HCT116 (cell line): ENCODE measurements at regions not wholly inside any gene's neighbourhood (a gene's known extent, or its start where the extent isn't known, plus 50 kb on each side); places are given as distances from the start of the nearest gene placed in this dataset.

ENCODE experiments used
- ATAC-seq: fragments of 200-7000 bp; cut with Tn5 transposase; 2 replicates; pipeline ENCODE4 v1.9.1; 2020; ENCODE audit warnings: mild to moderate bottlenecking, moderate library complexity
- BruUV-seq: library from RNA; stranded (reverse); fragments of 400-500 nt; replicated peaks from 2 replicates; lab custom pipeline; 2021; lab: Mats Ljungman, UMichigan
- CTCF ChIA-PET: fragments of 300-600 bp; sonication (Branson Sonifier 250); formaldehyde crosslinking; loops from one replicate; lab custom pipeline; 2021; ENCODE audit warnings: antibody characterized with exemption; lab: Charles Lee
- POLR2A ChIA-PET: fragments of 300-600, 350-600 bp; sonication (Branson Sonifier 250); formaldehyde crosslinking; loops from one replicate; lab custom pipeline; 2021; ENCODE audit warnings: antibody characterized with exemption; lab: Charles Lee
- RAD21 ChIA-PET, 2 experiments: fragments of 300-600 bp; sonication (Branson Sonifier 250); formaldehyde crosslinking; loops; one replicate each; lab custom pipeline; 2023; ENCODE audit warnings: low total read pairs in 2 of 2; ENCODE audit not compliant: uncharacterized antibody in 2 of 2, unreplicated experiment in 2 of 2, low non-redundant PET in 1 of 2; lab: Charles Lee
- DNase-seq: peaks from one replicate; pipeline ENCODE4 v3.0.0-alpha.2; 2010; ENCODE audit warnings: low read depth, low spot score
- H2AFZ ChIP-seq: fragments of 200-600 bp; shearing (Covaris generic), sonication (generic); 2 replicates; pipeline ENCODE4 v1.6.1; 2017; ENCODE audit warnings: low read depth, mixed run types, mixed read lengths, antibody characterized with exemption, low read length; ENCODE audit not compliant: poor library complexity, severe bottlenecking
- H3K27ac ChIP-seq: 2 replicates; pipeline ENCODE4 v1.5.1; 2012; ENCODE audit warnings: low read depth, low read length
- H3K27me3 ChIP-seq: fragments of 200-600 bp; sonication (generic); 2 replicates; pipeline ENCODE4 v1.6.1; 2016; ENCODE audit warnings: mixed run types, low read length, mixed read lengths; ENCODE audit not compliant: insufficient read depth
- H3K36me3 ChIP-seq, 2 experiments: fragments of 200-500 bp in 1 of 2; fragments of 200-600 bp in 1 of 2; sonication (Bioruptor generic) in 1 of 2; sonication (generic) in 1 of 2; 2 replicates each; pipeline versions ENCODE4 v1.5.1 to v1.6.1; 2014 to 2016; ENCODE audit warnings: low read length in 2 of 2, inconsistent platforms in 1 of 2, mixed read lengths in 1 of 2, mixed run types in 1 of 2; ENCODE audit not compliant: insufficient read depth in 2 of 2, control insufficient read depth in 1 of 2
- H3K4me1 ChIP-seq, 2 experiments: fragments of 200-600 bp in 1 of 2; sonication (generic) in 1 of 2; 2 replicates each; pipeline versions ENCODE4 v1.5.1 to v1.6.1; 2012 to 2017; ENCODE audit warnings: low read length in 2 of 2, inconsistent platforms in 1 of 2, mild to moderate bottlenecking in 1 of 2, mixed read lengths in 1 of 2, mixed run types in 1 of 2, moderate library complexity in 1 of 2; ENCODE audit not compliant: insufficient read depth in 2 of 2, control insufficient read depth in 1 of 2
- H3K4me2 ChIP-seq: fragments of 200-600 bp; sonication (generic); 2 replicates; pipeline ENCODE4 v1.6.1; 2017; ENCODE audit warnings: mixed run types, low read length, mixed read lengths
- H3K4me3 ChIP-seq, 2 experiments: fragments of 200-600 bp in 1 of 2; sonication (generic) in 1 of 2; replicated peaks in 1 of 2; 2 replicates each; pipeline ENCODE4 v1.5.1; 2011 to 2016; ENCODE audit warnings: low read length in 2 of 2, control low read depth in 1 of 2, low read depth in 1 of 2, mild to moderate bottlenecking in 1 of 2, mixed read lengths in 1 of 2, mixed run types in 1 of 2
- H3K79me2 ChIP-seq: fragments of 200-600 bp; sonication (generic); 2 replicates; pipeline ENCODE4 v1.6.1; 2017; ENCODE audit warnings: mild to moderate bottlenecking, mixed run types, low read length, moderate library complexity, mixed read lengths; ENCODE audit not compliant: insufficient read depth
- H3K9ac ChIP-seq: fragments of 200-600 bp; sonication (generic); 2 replicates; pipeline ENCODE4 v1.6.1; 2016; ENCODE audit warnings: low read length, mixed read lengths
- H3K9me2 ChIP-seq: fragments of 200-600 bp; sonication (generic), shearing (Covaris generic); 2 replicates; pipeline ENCODE4 v1.6.1; 2017; ENCODE audit warnings: mixed run types, mild to moderate bottlenecking, moderate library complexity; ENCODE audit not compliant: insufficient read depth
- H3K9me3 ChIP-seq, 2 experiments: fragments of 200-500 bp in 1 of 2; fragments of 200-600 bp in 1 of 2; sonication (Bioruptor generic) in 1 of 2; sonication (generic) in 1 of 2; 2 replicates each; pipeline ENCODE4 v1.6.1; 2014 to 2017; ENCODE audit warnings: low read length in 2 of 2, mixed read lengths in 2 of 2, inconsistent platforms in 1 of 2, low read depth in 1 of 2, mild to moderate bottlenecking in 1 of 2, mixed run types in 1 of 2, moderate library complexity in 1 of 2; ENCODE audit not compliant: control insufficient read depth in 1 of 2, insufficient read depth in 1 of 2
- H4K20me1 ChIP-seq: fragments of 200-600 bp; sonication (generic), shearing (Covaris generic); 2 replicates; pipeline ENCODE4 v1.6.1; 2017; ENCODE audit warnings: mixed run types, mild to moderate bottlenecking, moderate library complexity; ENCODE audit not compliant: insufficient read depth
- CEBPB ChIP-seq: IDR thresholded peaks from 2 replicates; pipeline ENCODE4 v1.6.1; 2012; ENCODE audit warnings: low read depth
- EGR1 ChIP-seq: IDR thresholded peaks from 2 replicates; pipeline ENCODE4 v1.6.1; 2012; ENCODE audit warnings: low read depth
- ELF1 ChIP-seq: IDR thresholded peaks from 2 replicates; pipeline ENCODE4 v1.6.1; 2012; ENCODE audit warnings: low read depth, borderline replicate concordance
- FOSL1 ChIP-seq: IDR thresholded peaks from 2 replicates; pipeline ENCODE4 v1.6.1; 2012; ENCODE audit warnings: low read depth
- JUND ChIP-seq: IDR thresholded peaks from 2 replicates; pipeline ENCODE4 v1.6.1; 2012
- POLR2A ChIP-seq: IDR thresholded peaks from 2 replicates; pipeline ENCODE4 v1.7.0; 2011; ENCODE audit warnings: borderline replicate concordance; ENCODE audit not compliant: insufficient read depth, insufficient read length; ENCODE audit errors: extremely low read depth
- POLR2AphosphoS5 ChIP-seq: IDR thresholded peaks from 2 replicates; pipeline ENCODE4 v1.6.1; 2011; ENCODE audit warnings: mild to moderate bottlenecking, low read depth, low read length, moderate library complexity
- RAD21 ChIP-seq: IDR thresholded peaks from 2 replicates; pipeline ENCODE4 v1.6.1; 2012; ENCODE audit warnings: low read depth, mild to moderate bottlenecking
- SIN3A ChIP-seq: IDR thresholded peaks from 2 replicates; pipeline ENCODE4 v1.6.1; 2012; ENCODE audit warnings: low read depth
- SRF ChIP-seq: IDR thresholded peaks from 2 replicates; pipeline ENCODE4 v1.6.1; 2012; ENCODE audit warnings: low read depth
- TCF7L2 ChIP-seq: IDR thresholded peaks from 2 replicates; pipeline ENCODE4 v1.7.0; 2011; ENCODE audit warnings: borderline replicate concordance, inconsistent platforms; ENCODE audit not compliant: insufficient read depth, insufficient read length; ENCODE audit errors: extremely low read depth
- YY1 ChIP-seq: IDR thresholded peaks from 2 replicates; pipeline ENCODE4 v1.6.1; 2011; ENCODE audit warnings: low read length, low read depth, moderate library complexity, mild to moderate bottlenecking; ENCODE audit not compliant: insufficient replicate concordance; ENCODE audit errors: extremely low read depth
- ZBTB33 ChIP-seq: IDR thresholded peaks from 2 replicates; pipeline ENCODE4 v1.6.1; 2011; ENCODE audit warnings: mild to moderate bottlenecking, low read length, moderate library complexity; ENCODE audit not compliant: insufficient replicate concordance; ENCODE audit errors: extremely low read depth
- ZNF274 ChIP-seq: fragments of 200-500 bp; sonication (Bioruptor generic); IDR thresholded peaks from 2 replicates; pipeline ENCODE4 v1.6.1; 2014; ENCODE audit warnings: mild to moderate bottlenecking, low read depth, low read length, inconsistent platforms
- intact Hi-C: fragments of 100-400 bp; cut with micrococcal nuclease; formaldehyde crosslinking; loops from 2 replicates; pipeline ENCODE4 v1.10.0; 2022
- TF ChIP-seq, protein P1 (sequence below): IDR thresholded peaks from 2 replicates; pipeline ENCODE4 v1.6.1; 2012; ENCODE audit warnings: low read depth
- TF ChIP-seq, protein P2 (sequence below): IDR thresholded peaks from 2 replicates; pipeline ENCODE4 v1.6.1; 2012

- TF ChIP-seq, protein P1, sequence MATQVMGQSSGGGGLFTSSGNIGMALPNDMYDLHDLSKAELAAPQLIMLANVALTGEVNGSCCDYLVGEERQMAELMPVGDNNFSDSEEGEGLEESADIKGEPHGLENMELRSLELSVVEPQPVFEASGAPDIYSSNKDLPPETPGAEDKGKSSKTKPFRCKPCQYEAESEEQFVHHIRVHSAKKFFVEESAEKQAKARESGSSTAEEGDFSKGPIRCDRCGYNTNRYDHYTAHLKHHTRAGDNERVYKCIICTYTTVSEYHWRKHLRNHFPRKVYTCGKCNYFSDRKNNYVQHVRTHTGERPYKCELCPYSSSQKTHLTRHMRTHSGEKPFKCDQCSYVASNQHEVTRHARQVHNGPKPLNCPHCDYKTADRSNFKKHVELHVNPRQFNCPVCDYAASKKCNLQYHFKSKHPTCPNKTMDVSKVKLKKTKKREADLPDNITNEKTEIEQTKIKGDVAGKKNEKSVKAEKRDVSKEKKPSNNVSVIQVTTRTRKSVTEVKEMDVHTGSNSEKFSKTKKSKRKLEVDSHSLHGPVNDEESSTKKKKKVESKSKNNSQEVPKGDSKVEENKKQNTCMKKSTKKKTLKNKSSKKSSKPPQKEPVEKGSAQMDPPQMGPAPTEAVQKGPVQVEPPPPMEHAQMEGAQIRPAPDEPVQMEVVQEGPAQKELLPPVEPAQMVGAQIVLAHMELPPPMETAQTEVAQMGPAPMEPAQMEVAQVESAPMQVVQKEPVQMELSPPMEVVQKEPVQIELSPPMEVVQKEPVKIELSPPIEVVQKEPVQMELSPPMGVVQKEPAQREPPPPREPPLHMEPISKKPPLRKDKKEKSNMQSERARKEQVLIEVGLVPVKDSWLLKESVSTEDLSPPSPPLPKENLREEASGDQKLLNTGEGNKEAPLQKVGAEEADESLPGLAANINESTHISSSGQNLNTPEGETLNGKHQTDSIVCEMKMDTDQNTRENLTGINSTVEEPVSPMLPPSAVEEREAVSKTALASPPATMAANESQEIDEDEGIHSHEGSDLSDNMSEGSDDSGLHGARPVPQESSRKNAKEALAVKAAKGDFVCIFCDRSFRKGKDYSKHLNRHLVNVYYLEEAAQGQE: no peak
- TF ChIP-seq RAD21: no peak
These were observed 53.2 kb upstream of the RFC3 start (continued) for GRCh38 chr13:33764716-33765115.

DNA sequence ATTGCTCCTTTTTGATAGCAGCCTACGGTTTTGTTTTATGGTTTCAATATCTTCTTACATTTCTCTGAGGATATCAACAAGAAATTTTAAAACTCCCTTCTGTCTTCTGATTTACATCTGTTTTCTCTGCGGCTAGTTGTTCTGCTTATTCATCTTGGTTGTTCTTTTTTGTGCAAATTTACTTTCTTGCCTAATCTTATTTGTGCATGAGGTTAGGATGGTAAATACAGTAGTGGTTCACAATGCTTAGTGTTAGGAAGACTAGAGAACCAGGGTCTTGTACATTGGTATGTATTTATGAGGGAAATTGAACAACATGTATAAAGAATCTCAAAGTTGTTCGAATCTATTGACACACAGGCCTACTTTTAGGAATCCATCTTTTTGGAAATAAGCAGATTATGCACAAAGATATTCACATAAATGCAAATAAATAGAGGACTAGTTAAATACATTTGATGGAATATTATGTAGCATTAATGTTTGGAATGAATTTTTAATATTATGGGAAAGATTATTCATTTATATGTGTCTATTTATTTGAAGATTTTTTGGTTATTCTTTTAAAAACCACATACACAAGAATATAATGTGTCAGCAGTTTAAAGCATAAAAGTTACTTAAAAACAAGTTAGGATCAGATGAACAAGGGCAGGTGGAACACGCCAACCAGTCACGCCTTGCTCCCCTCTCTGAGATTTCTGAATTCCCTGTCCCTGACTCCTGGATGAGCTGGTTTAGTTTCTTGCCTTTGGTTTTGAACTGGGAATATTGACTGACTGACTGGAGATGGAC, 51.4 kb upstream of the RFC3 start:
- H3K9ac ChIP-seq: no peak overlapping the region
- ChIA-PET POLR2A (no interaction called here), RAD21 (no interaction called here), CTCF (no interaction called here)
- H3K4me1 ChIP-seq: peaks cover 0 to 2% of the 10 kb centered on the region in 2 experiments; a peak in 1 of 4 replicates
- no peak overlapping the region for H3K4me2 ChIP-seq
- H3K79me2 ChIP-seq: no peaks in the 10 kb centered on the region
- no peaks in the 10 kb centered on the region for H3K9me3 ChIP-seq
- no peak for DNase-seq
- no peaks in the 10 kb centered on the region for H3K36me3 ChIP-seq
- H4K20me1 ChIP-seq: no peaks in the 10 kb centered on the region
- no peaks in the 10 kb centered on the region for H3K27me3 ChIP-seq
- ATAC-seq: no peak
- H3K27ac ChIP-seq: no peak overlapping the region
- no peak overlapping the region for H3K4me3 ChIP-seq
- no TSS peak for BruUV-seq
- H3K9me2 ChIP-seq: no peaks in the 10 kb centered on the region
- intact Hi-C loops: no loop called here
- H2AFZ ChIP-seq: no peak overlapping the region
- TF ChIP-seq FOSL1 (no peak), ZNF274 (no peak), JUND (no peak), POLR2AphosphoS5 (no peak), SRF (no peak), ZBTB33 (no peak), POLR2A (no peak), SIN3A (no peak), EGR1 (no peak), TCF7L2 (no peak), RAD21 (no peak), YY1 (no peak), ELF1 (no peak), CEBPB (no peak)
- TF ChIP-seq, protein P2, sequence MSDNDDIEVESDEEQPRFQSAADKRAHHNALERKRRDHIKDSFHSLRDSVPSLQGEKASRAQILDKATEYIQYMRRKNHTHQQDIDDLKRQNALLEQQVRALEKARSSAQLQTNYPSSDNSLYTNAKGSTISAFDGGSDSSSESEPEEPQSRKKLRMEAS: no peak
